ENCODE measurements at regions not wholly inside any gene's neighbourhood (a gene's known extent, or its start where the extent isn't known, plus 50 kb on each side); places are given as distances from the start of the nearest gene placed in this dataset.

DNA sequence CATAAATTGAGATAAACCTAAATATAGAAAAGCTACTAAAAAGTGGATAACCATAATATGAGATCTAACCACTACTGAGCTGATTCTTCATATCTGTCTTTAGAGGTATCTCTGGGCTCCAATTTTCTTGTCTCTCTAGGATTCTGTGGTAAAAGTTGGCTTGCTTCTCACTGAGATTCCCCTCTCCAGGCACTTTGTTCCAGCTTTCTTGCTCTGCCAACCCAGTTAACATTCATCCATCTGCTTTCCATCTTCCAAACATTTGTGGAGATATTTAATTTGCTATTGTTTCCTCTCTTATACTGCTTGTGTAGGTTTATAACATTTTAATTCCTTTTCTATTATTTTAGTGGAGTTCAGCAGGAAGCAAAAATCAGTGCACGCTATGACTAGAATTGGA lies 97.6 kb upstream of the LMCD1 start:
- Histone ChIP-seq H3K4me1 (ENCODE audit: insufficient read depth) (no peaks in the 10 kb centered on the region), H3K9me2 (ENCODE audit: insufficient read depth) (no peaks in the 10 kb centered on the region), H3K36me3 (ENCODE audit: low read depth) (no peaks in the 10 kb centered on the region), H3K27me3 (replicated peaks; ENCODE audit: insufficient read depth) (no peaks in the 10 kb centered on the region; the same call in 1 of the 2 replicates), H3K27ac (no peak overlapping the region), H3K9me3 (ENCODE audit: low read depth) (peaks cover 3% of the 10 kb centered on the region), H3K9ac (no peak overlapping the region), H4K20me1 (ENCODE audit: insufficient read depth) (no peaks in the 10 kb centered on the region), H3K79me2 (ENCODE audit: insufficient read depth) (no peaks in the 10 kb centered on the region), H3K4me2 (ENCODE audit: unreplicated experiment) (no peak overlapping the region), H3F3A (ENCODE audit: insufficient read depth) (no peaks in the 10 kb centered on the region), H3K4me3 (no peak overlapping the region), H2AFZ (no peak overlapping the region)
- 49 to 75% methylated on average over 1 of the region's 1 CpG for WGBS, 2 experiments (ENCODE audit: low coverage in 1 of 2, low lambda C conversion rate in 2 of 2, missing lambda C conversion rate in 2 of 2)
- TF ChIP-seq EZH2 (IDR thresholded peaks at IDR 0.05; ENCODE audit: insufficient read depth, poor library complexity, severe bottlenecking) (no peak), EZH2phosphoT487 (IDR thresholded peaks at IDR 0.05; ENCODE audit: insufficient read depth, low read depth) (no peak)
- in situ Hi-C loops (cut with MboI) = no loop called here
- DNase-seq = no peak

DNA sequence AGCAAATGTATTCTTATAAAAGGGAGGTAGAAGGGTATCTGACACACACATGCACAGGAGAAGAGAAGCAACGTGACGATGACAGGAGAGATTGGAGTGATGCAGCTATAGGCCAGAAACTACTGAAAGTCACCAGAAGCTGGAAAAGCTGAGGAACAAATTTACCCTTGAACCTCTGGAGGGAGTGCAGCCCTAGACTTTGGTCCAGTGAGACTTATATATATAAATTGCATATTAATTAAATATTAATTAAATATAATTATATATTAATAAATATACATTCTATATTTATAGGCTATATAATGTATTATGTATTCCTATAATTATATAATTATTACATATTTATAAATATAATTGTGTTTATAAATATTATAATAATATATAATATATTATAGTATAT lies 96.5 kb upstream of the LMCD1 start:
- Histone ChIP-seq H3K27me3 (replicated peaks; ENCODE audit: insufficient read depth) (no peaks in the 10 kb centered on the region; the same call in 1 of the 2 replicates), H3K9me3 (ENCODE audit: low read depth) (peaks cover 3% of the 10 kb centered on the region), H4K20me1 (ENCODE audit: insufficient read depth) (no peaks in the 10 kb centered on the region), H3K9me2 (ENCODE audit: insufficient read depth) (no peaks in the 10 kb centered on the region), H3K4me1 (ENCODE audit: insufficient read depth) (no peaks in the 10 kb centered on the region), H3K79me2 (ENCODE audit: insufficient read depth) (no peaks in the 10 kb centered on the region), H2AFZ (no peak overlapping the region), H3K4me3 (no peak overlapping the region), H3K9ac (no peak overlapping the region), H3K27ac (no peak overlapping the region), H3K4me2 (ENCODE audit: unreplicated experiment) (no peak overlapping the region), H3K36me3 (ENCODE audit: low read depth) (no peaks in the 10 kb centered on the region), H3F3A (ENCODE audit: insufficient read depth) (no peaks in the 10 kb centered on the region)
- in situ Hi-C loops (cut with MboI) = no loop called here
- TF ChIP-seq EZH2 (IDR thresholded peaks at IDR 0.05; ENCODE audit: insufficient read depth, poor library complexity, severe bottlenecking) (no peak), EZH2phosphoT487 (IDR thresholded peaks at IDR 0.05; ENCODE audit: insufficient read depth, low read depth) (no peak)
- DNase-seq = no peak
- 84% methylated on average over 2 of the region's 2 CpGs for WGBS, 2 experiments (ENCODE audit: low coverage in 1 of 2, low lambda C conversion rate in 2 of 2, missing lambda C conversion rate in 2 of 2)

DNA sequence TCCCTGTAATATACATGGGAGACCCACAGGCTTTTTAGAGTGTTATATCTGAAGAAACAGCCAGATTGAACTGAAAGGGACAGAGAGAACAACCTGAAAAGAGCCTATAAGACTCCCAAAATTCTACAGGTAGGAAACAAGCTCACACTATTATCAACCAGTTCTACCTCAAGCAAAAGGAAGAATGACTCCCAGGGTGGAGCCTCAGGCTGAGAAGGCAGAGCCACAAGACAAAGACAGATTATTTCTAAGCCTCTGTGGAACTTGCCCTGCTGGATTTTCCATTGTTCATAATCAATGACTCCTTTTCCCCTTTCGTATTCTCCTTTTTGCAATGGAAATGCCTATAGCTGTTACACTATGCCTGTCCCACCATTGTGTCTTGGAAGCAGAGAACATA lies 95.1 kb upstream of the LMCD1 start:
- in situ Hi-C loops (cut with MboI) = no loop called here
- no peak overlapping the region for H3K4me2 ChIP-seq (ENCODE audit: unreplicated experiment)
- H3K4me3 ChIP-seq = no peak overlapping the region
- H3F3A ChIP-seq (ENCODE audit: insufficient read depth) = no peaks in the 10 kb centered on the region
- no peaks in the 10 kb centered on the region for H3K36me3 ChIP-seq (ENCODE audit: low read depth)
- H4K20me1 ChIP-seq (ENCODE audit: insufficient read depth) = no peaks in the 10 kb centered on the region
- no peaks in the 10 kb centered on the region; the same call in 1 of the 2 replicates for H3K27me3 ChIP-seq (replicated peaks; ENCODE audit: insufficient read depth)
- no peak overlapping the region for H3K9ac ChIP-seq
- H3K4me1 ChIP-seq (ENCODE audit: insufficient read depth) = no peaks in the 10 kb centered on the region
- peaks cover 3% of the 10 kb centered on the region for H3K9me3 ChIP-seq (ENCODE audit: low read depth)
- DNase-seq = no peak
- no peaks in the 10 kb centered on the region for H3K9me2 ChIP-seq (ENCODE audit: insufficient read depth)
- no peak overlapping the region for H3K27ac ChIP-seq
- H3K79me2 ChIP-seq (ENCODE audit: insufficient read depth) = no peaks in the 10 kb centered on the region
- H2AFZ ChIP-seq = no peak overlapping the region
- TF ChIP-seq EZH2 (IDR thresholded peaks at IDR 0.05; ENCODE audit: insufficient read depth, poor library complexity, severe bottlenecking) (no peak), EZH2phosphoT487 (IDR thresholded peaks at IDR 0.05; ENCODE audit: insufficient read depth, low read depth) (no peak)
- whole genome bisulfite sequencing, 2 experiments (ENCODE audit: low coverage in 1 of 2, low lambda C conversion rate in 2 of 2, missing lambda C conversion rate in 2 of 2) = 32 to 50% methylated on average over 1 of the region's 1 CpG

DNA sequence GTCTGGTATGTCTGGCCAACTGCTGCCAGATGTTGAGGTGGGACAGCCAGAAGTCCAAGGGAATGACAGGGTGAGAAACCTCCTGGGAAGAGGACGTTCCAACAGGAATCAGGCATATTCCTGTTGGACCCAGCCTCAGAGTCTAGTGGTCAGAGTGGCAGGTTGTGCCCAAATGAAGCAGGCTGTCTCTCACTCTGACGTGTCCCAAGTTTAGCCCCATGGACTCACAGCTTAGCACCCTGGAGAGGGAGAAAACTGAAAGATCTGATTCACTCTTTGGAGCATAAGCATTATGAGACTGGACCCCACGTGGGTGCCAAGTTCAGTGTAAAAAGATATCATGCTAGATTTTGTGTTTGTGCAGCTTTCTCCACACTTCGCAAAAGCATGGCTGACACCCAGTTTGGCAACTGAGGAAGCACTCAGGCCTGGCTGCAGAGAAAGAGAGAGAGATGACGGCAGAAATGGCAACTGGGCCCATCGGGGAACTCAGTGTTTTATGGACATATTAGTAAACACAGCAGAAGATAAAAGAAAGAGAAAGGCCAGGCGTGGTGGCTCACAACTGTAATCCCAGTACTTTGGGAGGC lies 88.2 kb upstream of the LMCD1 start:
- no peak overlapping the region for H3K27ac ChIP-seq
- TF ChIP-seq EZH2 (IDR thresholded peaks at IDR 0.05; ENCODE audit: insufficient read depth, poor library complexity, severe bottlenecking) = no peak
- DNase-seq = no peak
- no peak overlapping the region for H3K9ac ChIP-seq
- H3F3A ChIP-seq (ENCODE audit: insufficient read depth) = no peaks in the 10 kb centered on the region
- in situ Hi-C loops (cut with MboI) = no loop called here
- H3K4me2 ChIP-seq (ENCODE audit: unreplicated experiment) = no peak overlapping the region
- no peaks in the 10 kb centered on the region for H3K4me1 ChIP-seq (ENCODE audit: insufficient read depth)
- 72 to 81% methylated on average over 7 of the region's 7 CpGs for WGBS, 2 experiments (ENCODE audit: low coverage in 1 of 2, low lambda C conversion rate in 2 of 2, missing lambda C conversion rate in 2 of 2)
- no peaks in the 10 kb centered on the region for H3K9me2 ChIP-seq (ENCODE audit: insufficient read depth)
- H3K36me3 ChIP-seq (ENCODE audit: low read depth) = no peaks in the 10 kb centered on the region
- no peak overlapping the region for H3K4me3 ChIP-seq
- H3K27me3 ChIP-seq (replicated peaks; ENCODE audit: insufficient read depth) = no peaks in the 10 kb centered on the region; the same call in 1 of the 2 replicates
- H4K20me1 ChIP-seq (ENCODE audit: insufficient read depth) = no peaks in the 10 kb centered on the region
- no peaks in the 10 kb centered on the region for H3K9me3 ChIP-seq (ENCODE audit: low read depth)
- H3K79me2 ChIP-seq (ENCODE audit: insufficient read depth) = no peaks in the 10 kb centered on the region
- H2AFZ ChIP-seq = no peak overlapping the region

Measured in GM23248 (cell line).